HG03521 (cell line): ENCODE measurements at regions not wholly inside any gene's neighbourhood (a gene's known extent, or its start where the extent isn't known, plus 50 kb on each side); places are given as distances from the start of the nearest gene placed in this dataset.
"Not testable (repeated sequence)": the region's sequence is repeated elsewhere in the genome, so short reads cannot be mapped to it uniquely, and the experiment has no call there.

Experiments
- ATAC-seq: cut with Tn5 transposase; IDR thresholded peaks from one replicate; pipeline ENCODE4 v1.9.1; 2021; ENCODE audit warnings: mild to moderate bottlenecking, moderate library complexity; ENCODE audit not compliant: unreplicated experiment

- ATAC-seq: no peak
Measured at GRCh38 chr5:62142351-62142750, 163.7 kb upstream of the KIF2A start.

GRCh38 chr5:62143268-62144229 lies 162.5 kb upstream of the KIF2A start:
- ATAC-seq: no peak

GRCh38 chr5:62144401-62145022 lies 161.5 kb upstream of the KIF2A start:
- no peak for ATAC-seq

- no peak for ATAC-seq
Measured at GRCh38 chr5:62149879-62150278, 156.1 kb upstream of the KIF2A start.

GRCh38 chr5:62152394-62153087 lies 153.5 kb upstream of the KIF2A start:
- no peak for ATAC-seq

- ATAC-seq: no peak
Measured at GRCh38 chr5:62154758-62155157, 151.2 kb upstream of the KIF2A start.

GRCh38 chr5:62155988-62156387 lies 150.0 kb upstream of the KIF2A start:
- no peak for ATAC-seq

- ATAC-seq: no peak
Measured at GRCh38 chr5:62167561-62168057, 138.4 kb upstream of the KIF2A start.

GRCh38 chr5:62168506-62169281 lies 137.3 kb upstream of the KIF2A start:
- ATAC-seq: no peak

- ATAC-seq: no peak
Measured at GRCh38 chr5:62178258-62178657, 127.7 kb upstream of the KIF2A start.

- no peak for ATAC-seq
Measured at GRCh38 chr5:62182802-62183201, 123.2 kb upstream of the KIF2A start.

- no peak for ATAC-seq
Measured at GRCh38 chr5:62183727-62184126, 122.3 kb upstream of the KIF2A start.

- ATAC-seq: no peak
Measured at GRCh38 chr5:62184444-62184843, 121.6 kb upstream of the KIF2A start.

GRCh38 chr5:62190173-62190572 lies 115.8 kb upstream of the KIF2A start:
- no peak for ATAC-seq

- ATAC-seq: no peak
Measured at GRCh38 chr5:62190931-62191330, 115.1 kb upstream of the KIF2A start.

GRCh38 chr5:62192958-62193357 lies 113.0 kb upstream of the KIF2A start:
- no peak for ATAC-seq

GRCh38 chr5:62196532-62196931 lies 109.5 kb upstream of the KIF2A start:
- not testable (repeated sequence) for ATAC-seq

GRCh38 chr5:62197697-62198096 lies 108.3 kb upstream of the KIF2A start:
- no peak for ATAC-seq

- no peak for ATAC-seq
Measured at GRCh38 chr5:62198421-62198820, 107.6 kb upstream of the KIF2A start.

- no peak for ATAC-seq
Measured at GRCh38 chr5:62199792-62200716, 106.0 kb upstream of the KIF2A start.
